ENCODE measurements at regions not wholly inside any gene's neighbourhood (a gene's known extent, or its start where the extent isn't known, plus 50 kb on each side); places are given as distances from the start of the nearest gene placed in this dataset.
"Not testable (repeated sequence)": the region's sequence is repeated elsewhere in the genome, so short reads cannot be mapped to it uniquely, and the experiment has no call there.

- DNase-seq (ENCODE audit: low read depth): peak; percentile 3
These were observed 121.1 kb downstream of the ZNF621 start for GRCh38 chr3:40645883-40646282.

- DNase-seq (ENCODE audit: low read depth): no peak
These were observed 124.6 kb downstream of the ZNF621 start for GRCh38 chr3:40649346-40649745.

- DNase-seq (ENCODE audit: low read depth): no peak
These were observed 127.3 kb downstream of the ZNF621 start for GRCh38 chr3:40652072-40652471.

GRCh38 chr3:40653001-40653400 lies 128.2 kb downstream of the ZNF621 start:
- no peak for DNase-seq (ENCODE audit: low read depth)

- no peak for DNase-seq (ENCODE audit: low read depth)
These were observed 129.1 kb downstream of the ZNF621 start for GRCh38 chr3:40653878-40654277.

- no peak for DNase-seq (ENCODE audit: low read depth)
These were observed 130.8 kb downstream of the ZNF621 start for GRCh38 chr3:40655551-40655950.

- DNase-seq (ENCODE audit: low read depth): no peak
These were observed 132.9 kb downstream of the ZNF621 start for GRCh38 chr3:40657623-40658022.

- no peak for DNase-seq (ENCODE audit: low read depth)
These were observed 133.5 kb downstream of the ZNF621 start for GRCh38 chr3:40658305-40658704.

GRCh38 chr3:40660554-40660953 lies 135.8 kb downstream of the ZNF621 start:
- no peak for DNase-seq (ENCODE audit: low read depth)

GRCh38 chr3:40661284-40661683 lies 136.5 kb downstream of the ZNF621 start:
- DNase-seq (ENCODE audit: low read depth): no peak

- DNase-seq (ENCODE audit: low read depth): no peak
These were observed 138.5 kb downstream of the ZNF621 start for GRCh38 chr3:40663280-40663679.

- no peak for DNase-seq (ENCODE audit: low read depth)
These were observed 144.4 kb downstream of the ZNF621 start for GRCh38 chr3:40669176-40669575.

GRCh38 chr3:40672861-40673260 lies 148.1 kb downstream of the ZNF621 start:
- DNase-seq (ENCODE audit: low read depth): no peak

GRCh38 chr3:40677321-40677720 lies 152.6 kb downstream of the ZNF621 start:
- DNase-seq (ENCODE audit: low read depth): no peak

GRCh38 chr3:40677749-40678148 lies 153.0 kb downstream of the ZNF621 start:
- DNase-seq (ENCODE audit: low read depth): no peak

GRCh38 chr3:40679290-40679689 lies 154.5 kb downstream of the ZNF621 start:
- DNase-seq (ENCODE audit: low read depth): no peak

GRCh38 chr3:40680685-40681657 lies 156.2 kb downstream of the ZNF621 start:
- DNase-seq (ENCODE audit: low read depth): no peak

- no peak for DNase-seq (ENCODE audit: low read depth)
These were observed 156.9 kb downstream of the ZNF621 start for GRCh38 chr3:40681658-40682055.

- no peak for DNase-seq (ENCODE audit: low read depth)
These were observed 165.1 kb downstream of the ZNF621 start for GRCh38 chr3:40689837-40690236.

- no peak for DNase-seq (ENCODE audit: low read depth)
These were observed 166.1 kb downstream of the ZNF621 start for GRCh38 chr3:40690749-40691451.

- DNase-seq (ENCODE audit: low read depth): no peak
These were observed 166.7 kb downstream of the ZNF621 start for GRCh38 chr3:40691452-40691861.

- DNase-seq (ENCODE audit: low read depth): no peak
These were observed 171.1 kb downstream of the ZNF621 start for GRCh38 chr3:40695848-40696247.

GRCh38 chr3:40698611-40699010 lies 173.9 kb downstream of the ZNF621 start:
- DNase-seq (ENCODE audit: low read depth): not testable (repeated sequence)

Measured in amniotic epithelial cell (primary cell).